ENCODE measurements at regions not wholly inside any gene's neighbourhood (a gene's known extent, or its start where the extent isn't known, plus 50 kb on each side); places are given as distances from the start of the nearest gene placed in this dataset.

DNA sequence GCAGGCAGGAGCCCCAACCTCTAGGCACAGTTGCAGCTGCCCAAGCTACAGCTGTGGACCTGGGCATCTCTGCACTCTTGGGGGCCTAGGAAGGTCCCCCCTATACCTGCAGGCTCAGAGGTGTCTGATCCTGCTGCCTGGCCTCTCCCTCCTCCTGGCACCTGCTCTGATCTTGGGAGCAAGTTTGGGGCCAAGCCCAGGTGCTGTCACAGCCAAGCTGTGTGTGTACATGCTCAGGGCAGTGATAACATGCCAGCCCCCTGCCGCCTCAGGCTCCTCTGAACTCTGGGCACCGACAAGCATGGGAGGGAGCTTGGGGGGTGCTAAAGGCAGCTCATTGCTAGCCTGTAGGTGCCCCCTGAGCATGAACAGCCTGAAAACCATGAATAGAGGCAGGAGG is 829.6 kb upstream of the VRK2 start:
- TF ChIP-seq EZH2 (IDR thresholded peaks at IDR 0.05; ENCODE audit: insufficient read depth, poor library complexity, severe bottlenecking) (no peak), EZH2phosphoT487 (IDR thresholded peaks at IDR 0.05; ENCODE audit: insufficient read depth, low read depth) (no peak)

All from GM23248 (cell line).